SHP77 (cell line): ENCODE measurements at regions not wholly inside any gene's neighbourhood (a gene's known extent, or its start where the extent isn't known, plus 50 kb on each side); places are given as distances from the start of the nearest gene placed in this dataset.

ENCODE experiments used
- DNase-seq, 2 experiments: peaks; one replicate each; lab custom pipeline; 2025; lab: John Stamatoyannopoulos, UW

GRCh38 chr15:96672629-96673028, 342.1 kb downstream of the NR2F2 start:
- DNase-seq, result no peak

- no peak for DNase-seq
Observed at GRCh38 chr15:96678386-96678785, 347.9 kb downstream of the NR2F2 start.

- no peak for DNase-seq
Observed at GRCh38 chr15:96687388-96688107, 357.0 kb downstream of the NR2F2 start.

GRCh38 chr15:96690733-96691132, 360.2 kb downstream of the NR2F2 start:
- DNase-seq, result no peak

GRCh38 chr15:96692826-96693225, 362.3 kb downstream of the NR2F2 start:
- no peak for DNase-seq

- no peak for DNase-seq
Observed at GRCh38 chr15:96693515-96693914, 363.0 kb downstream of the NR2F2 start.

- DNase-seq, result no peak
Observed at GRCh38 chr15:96693990-96694517, 363.6 kb downstream of the NR2F2 start.

- DNase-seq, result no peak
Observed at GRCh38 chr15:96695426-96695825, 364.9 kb downstream of the NR2F2 start.

- no peak for DNase-seq
Observed at GRCh38 chr15:96699871-96700401, 369.4 kb downstream of the NR2F2 start.

GRCh38 chr15:96700555-96700954, 370.1 kb downstream of the NR2F2 start:
- DNase-seq, result no peak

GRCh38 chr15:96701443-96701842, 370.9 kb downstream of the NR2F2 start:
- no peak for DNase-seq

- no peak for DNase-seq
Observed at GRCh38 chr15:96701877-96702276, 371.4 kb downstream of the NR2F2 start.

- no peak for DNase-seq
Observed at GRCh38 chr15:96702589-96702988, 372.1 kb downstream of the NR2F2 start.

- DNase-seq, result no peak
Observed at GRCh38 chr15:96703091-96703490, 372.6 kb downstream of the NR2F2 start.

GRCh38 chr15:96703794-96704550, 373.5 kb downstream of the NR2F2 start:
- no peak for DNase-seq

- DNase-seq, result no peak
Observed at GRCh38 chr15:96716075-96716474, 385.6 kb downstream of the NR2F2 start.

GRCh38 chr15:96716478-96716877, 386.0 kb downstream of the NR2F2 start:
- no peak for DNase-seq

GRCh38 chr15:96720251-96720650, 389.8 kb downstream of the NR2F2 start:
- no peak for DNase-seq

- no peak for DNase-seq
Observed at GRCh38 chr15:96720656-96721055, 390.2 kb downstream of the NR2F2 start.

GRCh38 chr15:96728591-96728990, 398.1 kb downstream of the NR2F2 start:
- DNase-seq, result peak in 1 of 2 experiments; percentile 0

- no peak for DNase-seq
Observed at GRCh38 chr15:96732704-96733103, 402.2 kb downstream of the NR2F2 start.

GRCh38 chr15:96733721-96734120, 403.2 kb downstream of the NR2F2 start:
- no peak for DNase-seq

- DNase-seq, result no peak
Observed at GRCh38 chr15:96735632-96736240, 405.2 kb downstream of the NR2F2 start.
